Peyer's patch (tissue), 4 donors: ENCODE measurements at regions not wholly inside any gene's neighbourhood (a gene's known extent, or its start where the extent isn't known, plus 50 kb on each side); places are given as distances from the start of the nearest gene placed in this dataset.
"Not testable (repeated sequence)": the region's sequence is repeated elsewhere in the genome, so short reads cannot be mapped to it uniquely, and the experiment has no call there.

Experiments used
- DNase-seq, 3 donors: peaks; one replicate each; pipeline ENCODE4 v3.0.0-alpha.2; 2017 to 2019
- H3K27ac ChIP-seq, 4 donors: fragments of 200-600 bp; sonication (generic); one replicate each; pipeline ENCODE4 v1.5.1; 2016 to 2019
- H3K27me3 ChIP-seq, 2 donors: fragments of 200-600 bp; sonication (generic); one replicate each; pipeline ENCODE4 v1.5.1; 2019
- H3K36me3 ChIP-seq, 3 donors: fragments of 200-600 bp; sonication (generic); one replicate each; pipeline ENCODE4 v1.5.1; 2016 to 2019
- H3K4me1 ChIP-seq, 4 donors: fragments of 200-600 bp; sonication (generic); one replicate each; pipeline ENCODE4 v1.5.1; 2016 to 2019
- H3K4me3 ChIP-seq, 4 donors: fragments of 200-600 bp; sonication (generic); 1 replicate in 3 of 4; 2 replicates in 1 of 4; pipeline ENCODE4 v1.5.1; 2016 to 2019; ENCODE audit warnings: mild to moderate bottlenecking in 1 of 4
- H3K9me3 ChIP-seq, 4 donors: fragments of 200-600 bp; sonication (generic); one replicate each; pipeline ENCODE4 v1.5.1; 2016 to 2019; ENCODE audit warnings: mild to moderate bottlenecking in 1 of 4
- CTCF ChIP-seq, 6 experiments: fragments of 450-650 bp in 4 of 6; fragments of 200-600 bp in 2 of 6; sonication (generic) in 1 of 6; IDR thresholded peaks; one replicate each; pipeline ENCODE4 v1.5.1; 2017 to 2019; ENCODE audit warnings: antibody characterized with exemption in 6 of 6, mild to moderate bottlenecking in 3 of 6, moderate library complexity in 1 of 6
- POLR2A ChIP-seq, 2 donors: fragments of 450-650 bp; IDR thresholded peaks; one replicate each; pipeline ENCODE4 v1.5.1; 2017; ENCODE audit warnings: antibody characterized with exemption in 2 of 2, mild to moderate bottlenecking in 2 of 2, moderate library complexity in 2 of 2

- H3K9me3 ChIP-seq: no peaks in the 10 kb centered on the region
- no peaks in the 10 kb centered on the region for H3K36me3 ChIP-seq
- no peak overlapping the region for H3K27ac ChIP-seq
- TF ChIP-seq POLR2A (IDR thresholded peaks at IDR 0.05): no peak
- TF ChIP-seq CTCF (IDR thresholded peaks at IDR 0.05): no peak
- no peaks in the 10 kb centered on the region for H3K27me3 ChIP-seq
- H3K4me1 ChIP-seq: no peaks in the 10 kb centered on the region
- DNase-seq: no peak
- H3K4me3 ChIP-seq: no peak overlapping the region
Observed at GRCh38 chr3:17823036-17823435, 80.6 kb upstream of the TBC1D5 start.

- Histone ChIP-seq H3K27me3 (no peaks in the 10 kb centered on the region), H3K4me3 (no peak overlapping the region), H3K36me3 (no peaks in the 10 kb centered on the region), H3K27ac (no peak overlapping the region), H3K9me3 (no peaks in the 10 kb centered on the region), H3K4me1 (no peaks in the 10 kb centered on the region)
- DNase-seq: no peak
- no peak for TF ChIP-seq POLR2A (IDR thresholded peaks at IDR 0.05)
- no peak for TF ChIP-seq CTCF (IDR thresholded peaks at IDR 0.05)
Observed at GRCh38 chr3:17820704-17821103, 78.3 kb upstream of the TBC1D5 start.

GRCh38 chr3:17820275-17820674 is 77.8 kb upstream of the TBC1D5 start:
- no peaks in the 10 kb centered on the region for H3K9me3 ChIP-seq
- no peaks in the 10 kb centered on the region for H3K4me1 ChIP-seq
- H3K36me3 ChIP-seq: no peaks in the 10 kb centered on the region
- H3K27me3 ChIP-seq: no peaks in the 10 kb centered on the region
- no peak for TF ChIP-seq POLR2A (IDR thresholded peaks at IDR 0.05)
- TF ChIP-seq CTCF (IDR thresholded peaks at IDR 0.05): no peak
- no peak overlapping the region for H3K27ac ChIP-seq
- H3K4me3 ChIP-seq: no peak overlapping the region
- DNase-seq: no peak

- not testable (repeated sequence) for DNase-seq, H3K27me3 ChIP-seq, H3K9me3 ChIP-seq, H3K27ac ChIP-seq, H3K4me3 ChIP-seq, H3K4me1 ChIP-seq, H3K36me3 ChIP-seq
Observed at GRCh38 chr3:17817973-17818372, 75.5 kb upstream of the TBC1D5 start.

GRCh38 chr3:17817545-17817944 is 75.1 kb upstream of the TBC1D5 start:
- no peak for DNase-seq
- H3K4me1 ChIP-seq: no peaks in the 10 kb centered on the region
- H3K36me3 ChIP-seq: no peaks in the 10 kb centered on the region
- no peaks in the 10 kb centered on the region for H3K9me3 ChIP-seq
- no peak overlapping the region for H3K27ac ChIP-seq
- no peak overlapping the region for H3K4me3 ChIP-seq
- TF ChIP-seq POLR2A (IDR thresholded peaks at IDR 0.05) (no peak), CTCF (IDR thresholded peaks at IDR 0.05) (no peak)
- no peaks in the 10 kb centered on the region for H3K27me3 ChIP-seq

GRCh38 chr3:17816839-17817238 is 74.4 kb upstream of the TBC1D5 start:
- not testable (repeated sequence) for H3K4me1 ChIP-seq, H3K4me3 ChIP-seq, H3K9me3 ChIP-seq, H3K36me3 ChIP-seq, H3K27ac ChIP-seq, DNase-seq, H3K27me3 ChIP-seq

- not testable (repeated sequence) for H3K4me1 ChIP-seq, H3K4me3 ChIP-seq, H3K27me3 ChIP-seq, H3K36me3 ChIP-seq, DNase-seq, H3K27ac ChIP-seq, H3K9me3 ChIP-seq
Observed at GRCh38 chr3:17812328-17812727, 69.9 kb upstream of the TBC1D5 start.
